GM13977 (cell line): ENCODE measurements at regions not wholly inside any gene's neighbourhood (a gene's known extent, or its start where the extent isn't known, plus 50 kb on each side); places are given as distances from the start of the nearest gene placed in this dataset.

ENCODE experiments used
- DNase-seq: peaks from one replicate; pipeline ENCODE4 v3.0.0; 2012; ENCODE audit warnings: low spot score
- CTCF ChIP-seq: IDR thresholded peaks from 2 replicates; pipeline ENCODE4 v1.5.1; 2012; ENCODE audit warnings: mild to moderate bottlenecking, control low read depth; ENCODE audit not compliant: insufficient read depth; ENCODE audit errors: extremely low read depth, missing control alignments
- in situ Hi-C: fragments of 300-500 bp; cut with MboI; formaldehyde crosslinking; loops from one replicate; pipeline ENCODE4 v1.12.0; 2022; ENCODE audit warnings: low sequenced_read_pairs, low pct_unique_long_range_greater_than_20kb, mixed read lengths, inconsistent platforms; ENCODE audit not compliant: unreplicated experiment

- TF ChIP-seq CTCF: no peak
- in situ Hi-C loops: no loop called here
- DNase-seq: no peak
Measured at GRCh38 chr11:29321293-29322132, 695.3 kb downstream of the KCNA4 start.

GRCh38 chr11:29320196-29320595 lies 696.6 kb downstream of the KCNA4 start:
- in situ Hi-C loops: no loop called here
- TF ChIP-seq CTCF: no peak
- DNase-seq: no peak

GRCh38 chr11:29319210-29319609 lies 697.6 kb downstream of the KCNA4 start:
- TF ChIP-seq CTCF: no peak
- DNase-seq: no peak
- in situ Hi-C loops: no loop called here

- no peak for DNase-seq
- no peak for TF ChIP-seq CTCF
- in situ Hi-C loops: no loop called here
Measured at GRCh38 chr11:29318134-29318845, 698.5 kb downstream of the KCNA4 start.

- no peak for TF ChIP-seq CTCF
- DNase-seq: no peak
- in situ Hi-C loops: no loop called here
Measured at GRCh38 chr11:29317694-29318093, 699.1 kb downstream of the KCNA4 start.

GRCh38 chr11:29315275-29315674 lies 701.6 kb downstream of the KCNA4 start:
- DNase-seq: no peak
- TF ChIP-seq CTCF: no peak
- in situ Hi-C loops: no loop called here
